ENCODE measurements at regions not wholly inside any gene's neighbourhood (a gene's known extent, or its start where the extent isn't known, plus 50 kb on each side); places are given as distances from the start of the nearest gene placed in this dataset.

DNA sequence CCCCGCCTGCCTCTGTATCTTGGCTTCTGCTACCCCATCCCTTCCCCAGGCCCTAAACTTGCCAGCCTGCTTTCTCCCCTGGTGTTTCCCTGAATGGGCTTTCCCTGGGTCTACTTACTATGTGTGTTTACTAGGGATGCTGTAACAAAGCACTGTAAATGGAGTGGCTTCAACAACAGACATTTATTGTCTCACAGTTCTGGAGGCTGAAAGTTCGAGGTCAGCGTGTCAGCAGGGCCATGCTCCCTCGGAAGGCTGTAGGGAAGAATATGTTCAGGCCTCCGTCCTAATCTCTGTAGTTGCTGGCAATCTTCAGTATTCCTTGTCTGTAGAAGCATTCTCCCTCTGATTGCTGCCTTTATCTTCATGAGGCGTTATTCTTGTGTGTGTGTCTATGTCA is 113.6 kb downstream of the DDX1 start:
- TF ChIP-seq MAX (IDR thresholded peaks at IDR 0.05) (no peak), CTCF (IDR thresholded peaks at IDR 0.05) (no peak), POLR2A (IDR thresholded peaks at IDR 0.05; ENCODE audit: low read length) (no peak), JUN (IDR thresholded peaks at IDR 0.05) (no peak), MAFK (IDR thresholded peaks at IDR 0.05; ENCODE audit: partially characterized antibody) (no peak), RAD21 (conservative IDR thresholded peaks at IDR 0.05 in 1 of 2, IDR thresholded peaks at IDR 0.05 in 1 of 2) (no peak)

Measured in A549 (cell line).